ENCODE measurements at regions not wholly inside any gene's neighbourhood (a gene's known extent, or its start where the extent isn't known, plus 50 kb on each side); places are given as distances from the start of the nearest gene placed in this dataset.

DNA sequence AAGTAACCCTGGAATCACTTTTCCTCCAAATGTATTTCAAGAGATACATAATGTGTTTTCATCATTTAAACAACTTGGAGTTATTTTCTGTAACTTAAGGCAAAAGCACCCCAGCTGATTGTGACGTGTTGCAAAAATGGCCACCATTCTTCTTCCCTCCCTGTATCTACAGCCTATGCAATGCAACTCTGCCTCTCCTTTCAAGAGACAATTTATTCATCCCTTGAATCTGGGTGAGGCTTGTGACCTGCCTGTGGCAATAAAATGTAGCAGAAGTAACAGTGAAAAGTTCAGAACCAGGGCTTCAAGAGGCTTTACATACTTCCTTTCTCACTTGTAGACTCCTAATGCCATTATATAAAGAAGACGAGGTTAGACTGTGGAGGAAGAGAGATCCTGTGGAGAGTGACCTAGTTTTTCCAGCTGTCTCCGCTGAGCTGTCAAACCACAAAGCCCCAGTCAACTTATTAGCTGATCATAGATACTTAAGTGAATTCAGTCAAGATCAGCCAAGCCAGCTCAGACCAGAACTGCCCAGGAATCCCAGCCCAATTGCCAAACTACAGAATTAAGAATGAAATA is 81.0 kb upstream of the KLF3 start:
- Histone ChIP-seq H3K27ac (ENCODE audit: extremely low read depth, low read depth, low read length) (no peak overlapping the region), H4K20me1 (replicated peaks; ENCODE audit: control insufficient read depth, insufficient read depth, low read length) (no peaks in the 10 kb centered on the region), H3K4me3 (no peak overlapping the region), H3K4me2 (ENCODE audit: insufficient read depth, low read length) (no peak overlapping the region), H3K9ac (ENCODE audit: insufficient read depth in 1 of 2, low read depth in 2 of 2, low read length in 2 of 2) (no peak overlapping the region), H3K36me3 (ENCODE audit: control insufficient read depth, insufficient read depth, low read length) (no peaks in the 10 kb centered on the region), H3K9me3 (replicated peaks; ENCODE audit: control insufficient read depth, insufficient read depth, low read depth, low read length) (no peaks in the 10 kb centered on the region), H2AFZ (ENCODE audit: low read depth, low read length) (no peak overlapping the region), H3K27me3 (ENCODE audit: control insufficient read depth in 2 of 2, insufficient read depth in 2 of 2, low read length in 2 of 2) (no peaks in the 10 kb centered on the region), H3K4me1 (replicated peaks in 1 of 2; ENCODE audit: control insufficient read depth in 2 of 2, insufficient read depth in 2 of 2, low read length in 2 of 2) (no peaks in the 10 kb centered on the region), H3K79me2 (ENCODE audit: control insufficient read depth, insufficient read depth, low read length) (no peaks in the 10 kb centered on the region), H3K9me1 (ENCODE audit: control insufficient read depth, insufficient read depth, low read length) (no peaks in the 10 kb centered on the region)
- in situ Hi-C loops (cut with MboI) (no loop called here), intact Hi-C loops (cut with micrococcal nuclease) (loop anchor here (10.0 kb wide), 1 partner anchor 408 kb away; no protein-coding TSS in a partner anchor)
- POLR2A ChIA-PET, result interaction anchor here (0.7 to 1.0 kb wide), 2 partner anchors 9 to 26 kb away, joined by 3 to 4 read pairs; no protein-coding TSS in a partner anchor
- TF ChIP-seq ZNF143 (CRISPR knock-in tag; IDR thresholded peaks at IDR 0.05) (no peak), FOSL1 (tag; conservative IDR thresholded peaks at IDR 0.05) (peak; percentile 49; the same call in 1 of the 2 replicates)
- CTCF ChIA-PET (ENCODE audit: low intra/inter-chr PET ratio), result no interaction called here
- no peak for DNase-seq (ENCODE audit: extremely low read depth in 1 of 4, low spot score in 3 of 4)
- 12% methylated on average over 3 of the region's 3 CpGs for WGBS (ENCODE audit: insufficient coverage, low coverage, missing lambda C conversion rate)
- no peak for FAIRE-seq
- BruUV-seq (replicated peaks), result no TSS peak
- ATAC-seq, result no peak

DNA sequence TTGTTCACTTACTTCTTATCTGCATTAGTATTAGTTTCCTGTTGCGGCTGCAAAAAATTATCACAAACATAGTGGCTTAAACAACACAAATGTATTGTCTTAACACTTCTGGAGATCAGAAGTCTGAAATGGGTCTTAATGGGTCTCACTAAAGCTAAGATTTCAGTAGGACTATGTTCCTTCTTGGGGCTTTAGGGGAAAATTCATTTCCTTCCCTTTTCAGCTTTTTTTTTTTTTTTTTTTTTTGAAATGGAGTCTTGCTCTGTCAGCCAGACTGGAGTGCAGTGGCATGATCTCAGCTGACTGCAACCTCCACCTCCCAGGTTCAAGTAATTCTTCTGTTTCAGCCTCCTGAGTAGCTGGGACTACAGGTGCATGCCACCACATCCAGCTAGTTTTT is 78.1 kb upstream of the KLF3 start:
- no peaks in the 10 kb centered on the region for H3K9me1 ChIP-seq (ENCODE audit: control insufficient read depth, insufficient read depth, low read length)
- H3K9me3 ChIP-seq (replicated peaks; ENCODE audit: control insufficient read depth, insufficient read depth, low read depth, low read length), result no peaks in the 10 kb centered on the region
- H3K79me2 ChIP-seq (ENCODE audit: control insufficient read depth, insufficient read depth, low read length), result no peaks in the 10 kb centered on the region
- WGBS (ENCODE audit: insufficient coverage, low coverage, missing lambda C conversion rate), result 17% methylated on average over 1 of the region's 1 CpG
- H3K4me3 ChIP-seq, result no peak overlapping the region
- no peak overlapping the region for H3K4me2 ChIP-seq (ENCODE audit: insufficient read depth, low read length)
- no peak overlapping the region for H3K9ac ChIP-seq (ENCODE audit: insufficient read depth in 1 of 2, low read depth in 2 of 2, low read length in 2 of 2)
- in situ Hi-C loops (cut with MboI), result no loop called here
- ATAC-seq (no peak), FAIRE-seq (no peak), DNase-seq (ENCODE audit: extremely low read depth in 1 of 4, low spot score in 3 of 4) (no peak)
- CTCF ChIA-PET (ENCODE audit: low intra/inter-chr PET ratio), result no interaction called here
- intact Hi-C loops (cut with micrococcal nuclease), result loop anchor here (10.0 kb wide), 1 partner anchor 411 kb away; no protein-coding TSS in a partner anchor
- POLR2A ChIA-PET, result interaction anchor here (3.4 kb wide), 1 partner anchor 9 kb away, joined by 11 read pairs; no protein-coding TSS in a partner anchor
- no peaks in the 10 kb centered on the region for H3K36me3 ChIP-seq (ENCODE audit: control insufficient read depth, insufficient read depth, low read length)
- H4K20me1 ChIP-seq (replicated peaks; ENCODE audit: control insufficient read depth, insufficient read depth, low read length), result no peaks in the 10 kb centered on the region
- no peak overlapping the region for H3K27ac ChIP-seq (ENCODE audit: extremely low read depth, low read depth, low read length)
- H3K27me3 ChIP-seq (ENCODE audit: control insufficient read depth in 2 of 2, insufficient read depth in 2 of 2, low read length in 2 of 2), result no peaks in the 10 kb centered on the region
- no peaks in the 10 kb centered on the region for H3K4me1 ChIP-seq (replicated peaks in 1 of 2; ENCODE audit: control insufficient read depth in 2 of 2, insufficient read depth in 2 of 2, low read length in 2 of 2)
- BruUV-seq (replicated peaks), result no TSS peak
- H2AFZ ChIP-seq (ENCODE audit: low read depth, low read length), result no peak overlapping the region
- no peak for TF ChIP-seq ELK1 (CRISPR knock-in tag; IDR thresholded peaks at IDR 0.05)
- TF ChIP-seq SMAD3 (CRISPR knock-in tag; conservative IDR thresholded peaks at IDR 0.05), result no peak
- no peak for TF ChIP-seq IRF9 (tag; IDR thresholded peaks at IDR 0.05)
- no peak for TF ChIP-seq CREM (IDR thresholded peaks at IDR 0.05; ENCODE audit: low read depth)
- no peak for TF ChIP-seq ZNF778 (CRISPR knock-in tag; IDR thresholded peaks at IDR 0.05)
- no peak for TF ChIP-seq ZNF184 (CRISPR knock-in tag; IDR thresholded peaks at IDR 0.05)
- no peak for TF ChIP-seq SIN3B (IDR thresholded peaks at IDR 0.05; ENCODE audit: low read depth)
- TF ChIP-seq NFXL1 (CRISPR knock-in tag; IDR thresholded peaks at IDR 0.05), result no peak
- TF ChIP-seq ZNF133 (CRISPR knock-in tag; IDR thresholded peaks at IDR 0.05), result no peak

All from K562 (cell line).